ENCODE measurements at regions not wholly inside any gene's neighbourhood (a gene's known extent, or its start where the extent isn't known, plus 50 kb on each side); places are given as distances from the start of the nearest gene placed in this dataset.

DNA sequence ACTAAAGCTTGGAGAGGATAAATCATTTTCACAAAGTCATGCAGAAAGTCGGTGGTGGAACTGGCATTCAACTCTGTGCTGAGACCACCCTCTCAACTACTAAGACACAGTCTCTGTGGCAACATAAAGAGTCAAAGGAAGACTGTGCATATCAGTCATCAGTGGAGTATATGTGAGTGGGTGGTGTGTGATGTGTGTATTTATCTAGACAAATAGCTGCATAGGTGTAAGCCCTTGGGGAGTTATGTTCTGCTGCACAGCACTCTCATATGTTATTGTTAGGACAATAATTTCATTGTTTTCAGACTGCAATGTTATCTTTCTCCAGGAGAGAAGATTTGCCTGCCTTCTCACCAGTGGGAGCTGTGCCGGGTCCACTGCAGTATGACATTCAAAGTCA, 186.3 kb upstream of the HNRNPA3 start:
- TF ChIP-seq, protein P1, sequence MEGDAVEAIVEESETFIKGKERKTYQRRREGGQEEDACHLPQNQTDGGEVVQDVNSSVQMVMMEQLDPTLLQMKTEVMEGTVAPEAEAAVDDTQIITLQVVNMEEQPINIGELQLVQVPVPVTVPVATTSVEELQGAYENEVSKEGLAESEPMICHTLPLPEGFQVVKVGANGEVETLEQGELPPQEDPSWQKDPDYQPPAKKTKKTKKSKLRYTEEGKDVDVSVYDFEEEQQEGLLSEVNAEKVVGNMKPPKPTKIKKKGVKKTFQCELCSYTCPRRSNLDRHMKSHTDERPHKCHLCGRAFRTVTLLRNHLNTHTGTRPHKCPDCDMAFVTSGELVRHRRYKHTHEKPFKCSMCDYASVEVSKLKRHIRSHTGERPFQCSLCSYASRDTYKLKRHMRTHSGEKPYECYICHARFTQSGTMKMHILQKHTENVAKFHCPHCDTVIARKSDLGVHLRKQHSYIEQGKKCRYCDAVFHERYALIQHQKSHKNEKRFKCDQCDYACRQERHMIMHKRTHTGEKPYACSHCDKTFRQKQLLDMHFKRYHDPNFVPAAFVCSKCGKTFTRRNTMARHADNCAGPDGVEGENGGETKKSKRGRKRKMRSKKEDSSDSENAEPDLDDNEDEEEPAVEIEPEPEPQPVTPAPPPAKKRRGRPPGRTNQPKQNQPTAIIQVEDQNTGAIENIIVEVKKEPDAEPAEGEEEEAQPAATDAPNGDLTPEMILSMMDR (IDR thresholded peaks at IDR 0.05; ENCODE audit: poor library complexity), result no peak
- no peak for TF ChIP-seq EZH2 (IDR thresholded peaks at IDR 0.05; ENCODE audit: borderline replicate concordance)
